Lower lobe of right lung (tissue), 2 donors: ENCODE measurements at regions not wholly inside any gene's neighbourhood (a gene's known extent, or its start where the extent isn't known, plus 50 kb on each side); places are given as distances from the start of the nearest gene placed in this dataset.

Experiments used
- ATAC-seq, 2 donors: fragments of 200-7000 bp; cut with Tn5 transposase; one replicate each; pipeline ENCODE4 v1.9.1; 2020 to 2022; ENCODE audit warnings: mild to moderate bottlenecking in 2 of 2, moderate library complexity in 2 of 2
- DNase-seq: peaks from one replicate; pipeline ENCODE4 v3.0.0-alpha.2; 2020
- H3K27ac ChIP-seq: fragments of 200-600 bp; one replicate; pipeline ENCODE4 v1.8.0; 2022
- H3K27me3 ChIP-seq: fragments of 200-600 bp; one replicate; pipeline ENCODE4 v1.8.0; 2022; ENCODE audit warnings: low read depth
- H3K36me3 ChIP-seq: fragments of 200-600 bp; one replicate; pipeline ENCODE4 v1.8.0; 2022; ENCODE audit warnings: mild to moderate bottlenecking
- H3K4me1 ChIP-seq: fragments of 200-600 bp; one replicate; pipeline ENCODE4 v1.8.0; 2022
- H3K4me3 ChIP-seq: fragments of 200-600 bp; one replicate; pipeline ENCODE4 v1.8.0; 2022; ENCODE audit warnings: mild to moderate bottlenecking
- H3K9me3 ChIP-seq: fragments of 200-600 bp; one replicate; pipeline ENCODE4 v1.8.0; 2022
- intact Hi-C: fragments of 100-400 bp; cut with DNase I; formaldehyde crosslinking; loops from one replicate; pipeline ENCODE4 v1.11.0; 2022
- TF ChIP-seq, protein P1 (sequence below): fragments of 200-600 bp; IDR thresholded peaks from one replicate; pipeline ENCODE4 v1.8.0; 2022; ENCODE audit warnings: antibody characterized with exemption, mild to moderate bottlenecking
- donor health status: DM: no; HTN: yes; CAD: no; lungs with severe emphysema.

DNA sequence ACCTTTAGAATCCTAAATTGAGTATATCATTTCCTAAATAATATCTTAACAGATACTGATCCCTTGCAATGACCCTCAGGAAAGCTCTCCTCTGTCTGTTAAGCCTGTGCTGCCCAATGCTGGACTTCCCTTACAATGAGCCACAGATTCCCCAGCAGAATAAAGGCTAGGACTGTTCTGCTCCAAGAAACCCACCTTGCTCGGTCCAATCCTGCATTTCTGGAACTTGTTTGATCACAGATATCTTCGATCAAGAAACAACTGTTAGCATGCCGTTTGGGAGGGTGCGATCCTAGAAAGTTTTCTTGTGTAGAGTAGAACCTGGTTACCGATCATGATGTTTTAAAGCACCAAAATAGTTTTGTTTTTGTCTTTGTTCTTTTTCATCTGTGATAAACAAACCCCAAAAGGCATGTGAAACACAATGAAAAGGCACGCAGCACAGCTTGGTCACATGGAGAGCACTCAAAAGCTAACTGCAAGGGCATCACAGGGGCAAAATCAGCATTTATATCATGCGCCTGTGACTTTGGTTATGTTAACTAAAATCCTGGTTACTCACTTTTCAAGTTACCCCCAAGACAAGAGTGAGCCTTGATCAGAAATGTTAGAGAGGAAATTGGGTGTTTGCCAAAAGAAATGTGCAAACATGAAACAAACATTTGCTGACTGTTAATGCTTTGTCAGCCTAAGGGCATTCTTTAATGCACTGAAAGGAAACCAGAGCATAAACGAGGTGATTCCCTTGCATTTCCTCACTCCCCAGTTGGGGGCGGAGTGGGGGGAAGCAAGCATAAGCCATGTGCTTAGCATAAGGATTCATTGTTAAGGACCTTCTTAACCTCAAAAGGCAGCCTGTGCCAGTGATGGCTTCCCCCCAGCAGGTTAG lies 61.9 kb upstream of the ADAMTS16 start:
- H3K4me1 ChIP-seq, result no peaks in the 10 kb centered on the region
- no peak for ATAC-seq
- no peaks in the 10 kb centered on the region for H3K27me3 ChIP-seq
- intact Hi-C loops, result no loop called here
- TF ChIP-seq, protein P1, sequence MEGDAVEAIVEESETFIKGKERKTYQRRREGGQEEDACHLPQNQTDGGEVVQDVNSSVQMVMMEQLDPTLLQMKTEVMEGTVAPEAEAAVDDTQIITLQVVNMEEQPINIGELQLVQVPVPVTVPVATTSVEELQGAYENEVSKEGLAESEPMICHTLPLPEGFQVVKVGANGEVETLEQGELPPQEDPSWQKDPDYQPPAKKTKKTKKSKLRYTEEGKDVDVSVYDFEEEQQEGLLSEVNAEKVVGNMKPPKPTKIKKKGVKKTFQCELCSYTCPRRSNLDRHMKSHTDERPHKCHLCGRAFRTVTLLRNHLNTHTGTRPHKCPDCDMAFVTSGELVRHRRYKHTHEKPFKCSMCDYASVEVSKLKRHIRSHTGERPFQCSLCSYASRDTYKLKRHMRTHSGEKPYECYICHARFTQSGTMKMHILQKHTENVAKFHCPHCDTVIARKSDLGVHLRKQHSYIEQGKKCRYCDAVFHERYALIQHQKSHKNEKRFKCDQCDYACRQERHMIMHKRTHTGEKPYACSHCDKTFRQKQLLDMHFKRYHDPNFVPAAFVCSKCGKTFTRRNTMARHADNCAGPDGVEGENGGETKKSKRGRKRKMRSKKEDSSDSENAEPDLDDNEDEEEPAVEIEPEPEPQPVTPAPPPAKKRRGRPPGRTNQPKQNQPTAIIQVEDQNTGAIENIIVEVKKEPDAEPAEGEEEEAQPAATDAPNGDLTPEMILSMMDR, result no peak
- H3K9me3 ChIP-seq, result no peaks in the 10 kb centered on the region
- no peak overlapping the region for H3K4me3 ChIP-seq
- H3K36me3 ChIP-seq, result no peaks in the 10 kb centered on the region
- no peak overlapping the region for H3K27ac ChIP-seq
- DNase-seq, result no peak

DNA sequence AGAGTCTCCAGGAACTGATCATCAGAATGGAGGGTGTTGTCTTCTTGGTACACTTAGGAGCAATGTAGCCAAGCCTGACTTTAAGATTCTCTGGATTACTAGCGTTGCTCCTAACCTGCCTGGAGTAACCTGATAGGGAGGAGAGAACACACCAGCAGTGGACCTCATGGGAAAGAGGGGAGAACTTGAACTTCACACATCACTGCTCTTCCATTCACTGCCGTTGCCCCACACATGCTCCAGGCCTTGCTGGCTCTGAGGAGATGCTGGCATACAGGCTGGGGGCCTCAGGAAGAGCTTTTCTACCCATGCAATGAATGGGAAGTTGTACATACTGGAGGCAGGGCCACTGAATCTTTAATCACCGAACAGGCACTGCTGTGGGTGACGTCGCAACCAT lies 60.3 kb upstream of the ADAMTS16 start:
- TF ChIP-seq, protein P1, result no peak
- Histone ChIP-seq H3K27me3 (no peaks in the 10 kb centered on the region), H3K9me3 (no peaks in the 10 kb centered on the region), H3K27ac (no peak overlapping the region), H3K4me3 (no peak overlapping the region), H3K4me1 (no peaks in the 10 kb centered on the region), H3K36me3 (no peaks in the 10 kb centered on the region)
- DNase-seq (no peak), ATAC-seq (no peak)
- intact Hi-C loops, result no loop called here

DNA sequence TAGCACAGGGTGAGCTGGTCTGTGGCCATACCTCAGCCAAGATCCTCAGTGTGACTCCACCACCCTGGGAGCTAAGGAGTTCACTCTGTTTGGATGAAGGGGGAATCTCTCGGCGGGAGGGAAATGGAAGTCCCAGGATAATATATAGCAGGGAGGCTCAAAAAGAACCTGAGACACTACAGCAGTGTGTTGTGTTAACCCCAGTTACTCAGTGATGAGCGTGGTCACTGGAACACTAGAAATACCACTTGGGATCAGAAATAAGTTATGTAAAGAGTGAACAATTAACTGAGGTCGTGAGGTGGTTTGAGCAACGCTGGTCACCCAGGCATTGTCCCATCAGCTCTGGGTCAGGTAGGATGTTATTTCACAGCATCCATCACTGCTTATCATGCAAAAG lies 59.3 kb upstream of the ADAMTS16 start:
- H3K36me3 ChIP-seq, result no peaks in the 10 kb centered on the region
- H3K4me3 ChIP-seq, result no peak overlapping the region
- no peaks in the 10 kb centered on the region for H3K9me3 ChIP-seq
- H3K27ac ChIP-seq, result no peak overlapping the region
- no peak for DNase-seq
- no peaks in the 10 kb centered on the region for H3K27me3 ChIP-seq
- no peaks in the 10 kb centered on the region for H3K4me1 ChIP-seq
- intact Hi-C loops, result no loop called here
- ATAC-seq, result no peak
- TF ChIP-seq, protein P1, result no peak

DNA sequence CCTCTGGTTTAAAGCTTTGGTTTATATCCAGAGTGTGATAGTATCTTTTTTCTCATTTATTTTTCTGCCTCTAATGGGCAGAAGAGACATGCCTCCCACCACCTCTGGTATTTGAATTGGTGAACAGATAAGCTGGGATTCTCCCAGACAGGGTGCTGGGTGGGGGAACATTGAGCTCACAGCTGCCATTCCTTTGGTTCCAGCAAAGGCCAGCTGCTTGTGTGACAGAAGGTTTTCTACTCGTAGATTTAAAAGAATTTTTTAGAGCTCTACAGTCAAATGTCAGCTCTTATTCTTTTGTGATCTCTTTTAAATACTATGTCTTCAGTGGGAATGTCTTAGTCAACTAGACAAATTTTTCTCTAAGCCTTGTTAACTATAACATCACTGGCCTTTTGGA lies 54.7 kb upstream of the ADAMTS16 start:
- TF ChIP-seq, protein P1, result no peak
- ATAC-seq (no peak), DNase-seq (no peak)
- no peaks in the 10 kb centered on the region for H3K27me3 ChIP-seq
- no peaks in the 10 kb centered on the region for H3K4me1 ChIP-seq
- intact Hi-C loops, result no loop called here
- no peak overlapping the region for H3K4me3 ChIP-seq
- H3K36me3 ChIP-seq, result no peaks in the 10 kb centered on the region
- H3K27ac ChIP-seq, result no peak overlapping the region
- H3K9me3 ChIP-seq, result no peaks in the 10 kb centered on the region

DNA sequence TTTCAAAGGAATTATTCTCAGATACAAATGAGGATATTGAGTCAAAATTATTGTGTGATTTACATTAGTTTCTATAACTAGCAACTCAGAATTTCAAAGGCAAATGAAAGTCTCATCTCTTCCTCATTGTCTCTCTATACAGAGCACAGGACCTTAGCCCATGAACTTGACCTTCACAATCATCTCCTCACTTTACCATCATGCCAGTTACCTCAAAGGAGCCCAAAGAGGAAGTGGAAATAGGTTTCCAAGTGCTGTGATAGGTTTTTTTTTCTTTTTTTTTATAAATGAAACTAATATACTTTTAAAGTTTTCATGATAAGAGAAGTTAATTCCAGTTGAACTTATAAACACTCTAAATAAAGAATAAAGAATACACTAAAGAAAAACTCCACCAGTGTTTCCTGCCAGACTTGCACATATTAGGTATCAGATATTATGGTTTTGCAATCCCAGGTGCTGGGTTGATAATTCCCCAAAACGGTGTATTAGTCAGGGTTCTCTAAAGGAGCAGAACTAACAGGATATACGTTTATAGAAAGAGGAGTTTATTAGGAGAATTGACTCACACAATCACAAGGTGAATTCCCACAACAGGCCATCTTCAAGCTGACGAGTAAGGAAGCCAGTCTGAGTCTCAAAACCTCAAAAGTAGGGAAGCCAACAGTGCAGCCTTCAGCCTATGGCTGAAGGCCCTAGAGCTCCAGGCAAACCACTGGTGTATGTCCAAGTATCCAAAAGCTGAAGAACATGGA lies 50.1 kb upstream of the ADAMTS16 start:
- no peaks in the 10 kb centered on the region for H3K9me3 ChIP-seq
- no peak for ATAC-seq
- TF ChIP-seq, protein P1, result no peak
- H3K27ac ChIP-seq, result no peak overlapping the region
- H3K36me3 ChIP-seq, result no peaks in the 10 kb centered on the region
- intact Hi-C loops, result no loop called here
- H3K4me3 ChIP-seq, result no peak overlapping the region
- DNase-seq, result no peak
- no peaks in the 10 kb centered on the region for H3K4me1 ChIP-seq
- peaks cover 11% of the 10 kb centered on the region for H3K27me3 ChIP-seq
